Frontal cortex (tissue), 3 donors: ENCODE measurements at regions not wholly inside any gene's neighbourhood (a gene's known extent, or its start where the extent isn't known, plus 50 kb on each side); places are given as distances from the start of the nearest gene placed in this dataset.

ENCODE experiments used
- DNase-seq, 2 donors: peaks; one replicate each; pipeline ENCODE4 v3.0.0; 2012; ENCODE audit warnings: low spot score in 2 of 2
- FAIRE-seq: peaks from 2 replicates; lab custom pipeline; 2012; peaks lifted over from hg19 to GRCh38; lab: Jason Lieb, UNC
- donor health status: control.
- donor health status: control.
- donor health status: control.

- FAIRE-seq (no peak), DNase-seq (no peak)
These were observed 132.3 kb upstream of the UMPS start for GRCh38 chr3:124597979-124598378.

DNA sequence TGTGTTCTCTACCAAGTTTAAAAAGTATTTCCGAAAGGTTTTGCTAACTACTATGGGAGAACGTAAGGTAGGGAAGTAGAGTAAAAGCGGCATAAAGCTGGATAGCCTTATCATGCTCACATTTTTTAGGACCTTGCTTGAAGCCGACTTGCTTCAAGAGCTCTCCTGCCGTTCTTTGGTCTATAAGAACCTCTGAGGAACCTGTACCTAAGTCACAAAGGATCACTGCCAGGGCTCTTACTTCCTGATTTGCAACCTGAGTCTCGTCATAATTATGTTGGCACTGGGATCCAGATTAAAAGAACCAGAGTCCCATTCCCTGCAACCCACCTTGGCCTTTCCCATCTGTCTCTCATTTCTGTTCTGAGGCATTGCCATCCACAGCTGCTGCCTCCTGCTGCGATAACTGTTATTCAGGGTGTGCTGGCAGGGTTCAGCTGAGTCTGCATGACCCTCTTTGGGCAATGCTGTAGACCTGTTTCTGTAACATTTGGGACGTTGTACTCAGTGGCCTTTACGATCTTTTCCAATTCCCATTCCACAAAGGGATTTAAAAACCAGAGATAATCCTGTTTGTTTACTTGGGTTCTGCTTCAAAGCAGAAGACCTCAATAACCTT lies 131.0 kb upstream of the UMPS start:
- FAIRE-seq (no peak), DNase-seq (no peak)

DNA sequence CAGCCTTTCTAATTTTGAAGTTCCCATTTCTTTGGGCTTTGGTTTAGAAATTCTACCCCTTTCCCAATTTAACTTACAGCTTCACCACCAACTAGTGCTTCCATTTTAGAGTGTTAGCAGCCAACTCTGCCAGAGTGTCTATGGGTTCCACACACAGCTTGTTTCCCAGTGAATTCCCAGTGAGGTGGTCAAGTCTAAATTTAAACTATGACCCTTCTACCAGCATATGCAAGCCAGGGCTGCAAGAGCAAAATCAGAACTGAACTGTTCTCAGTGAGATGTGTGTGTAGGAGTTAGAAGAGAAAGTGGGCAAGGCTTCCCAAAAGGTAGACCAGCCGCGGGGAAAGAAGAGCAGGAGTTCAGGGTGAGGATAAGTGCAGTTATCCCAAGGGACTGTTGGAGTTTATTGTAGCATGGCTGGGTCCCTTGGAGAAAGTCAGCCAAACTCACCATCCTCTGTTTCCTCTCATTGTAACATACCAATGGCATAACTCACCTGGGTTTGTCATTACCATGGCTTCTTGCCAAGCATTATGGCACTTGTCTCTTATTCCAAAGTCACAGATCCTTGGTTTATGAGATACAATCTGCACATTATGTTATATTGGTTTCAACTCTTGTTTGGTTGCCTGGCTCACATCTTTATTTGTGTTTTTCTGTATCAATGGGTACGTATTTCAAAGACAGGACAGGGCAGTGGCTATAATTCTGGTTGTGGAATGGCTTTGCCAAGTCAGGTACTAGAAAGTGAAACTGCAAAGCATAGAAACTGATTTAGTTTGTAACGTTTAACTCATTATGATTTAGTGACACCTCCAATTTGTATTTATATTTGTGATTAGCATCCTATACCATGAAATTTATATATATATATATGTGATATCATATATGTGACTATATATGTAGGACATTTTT lies 130.2 kb upstream of the UMPS start:
- DNase-seq (no peak), FAIRE-seq (no peak)

DNA sequence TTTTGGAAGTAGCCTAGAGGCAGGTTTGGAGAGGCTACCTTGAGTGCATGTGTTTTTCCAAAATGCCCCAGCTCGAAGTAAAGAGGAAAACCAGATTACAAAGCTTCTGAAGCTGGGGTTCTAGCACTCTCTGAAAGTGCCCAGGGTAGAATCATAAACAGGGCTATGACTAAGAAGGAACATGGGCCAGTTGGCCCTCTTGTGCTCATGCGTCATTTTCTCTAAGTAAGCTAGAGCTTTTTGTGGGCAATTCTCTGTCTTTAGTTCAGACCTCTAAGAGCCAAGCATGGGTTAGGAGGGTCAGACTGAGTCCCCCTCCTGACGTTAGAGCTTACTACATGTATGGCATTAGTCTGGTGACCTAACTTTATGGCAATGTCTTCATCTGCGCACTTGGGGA lies 129.5 kb upstream of the UMPS start:
- DNase-seq, result no peak
- FAIRE-seq, result no peak

- FAIRE-seq, result no peak
- DNase-seq, result no peak
These were observed 129.1 kb upstream of the UMPS start for GRCh38 chr3:124601190-124601589.

- DNase-seq, result no peak
- FAIRE-seq, result no peak
These were observed 127.1 kb upstream of the UMPS start for GRCh38 chr3:124602980-124603627.

GRCh38 chr3:124605781-124606579 lies 124.3 kb upstream of the UMPS start:
- no peak for DNase-seq
- FAIRE-seq, result no peak

- DNase-seq (no peak), FAIRE-seq (no peak)
These were observed 123.1 kb upstream of the UMPS start for GRCh38 chr3:124607163-124607562.

DNA sequence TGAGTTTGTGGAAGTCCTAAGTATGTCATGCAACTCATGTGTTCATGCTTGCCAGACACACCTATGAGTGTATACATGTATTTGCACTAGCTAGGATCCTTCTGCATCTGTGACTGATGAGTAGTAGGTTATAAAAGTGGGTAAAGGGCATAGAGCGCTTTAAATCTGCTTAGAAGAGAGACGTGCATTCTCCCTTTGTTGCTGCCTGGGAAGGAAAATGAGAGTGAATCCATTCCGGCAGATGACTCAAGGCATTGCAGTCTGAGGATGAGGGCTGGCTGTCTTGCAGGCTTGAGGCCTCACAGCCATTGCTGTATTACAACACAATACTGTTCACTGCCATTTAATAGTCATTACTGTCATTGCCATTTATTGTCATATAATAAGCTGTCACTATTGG lies 120.8 kb upstream of the UMPS start:
- no peak for DNase-seq
- no peak for FAIRE-seq

DNA sequence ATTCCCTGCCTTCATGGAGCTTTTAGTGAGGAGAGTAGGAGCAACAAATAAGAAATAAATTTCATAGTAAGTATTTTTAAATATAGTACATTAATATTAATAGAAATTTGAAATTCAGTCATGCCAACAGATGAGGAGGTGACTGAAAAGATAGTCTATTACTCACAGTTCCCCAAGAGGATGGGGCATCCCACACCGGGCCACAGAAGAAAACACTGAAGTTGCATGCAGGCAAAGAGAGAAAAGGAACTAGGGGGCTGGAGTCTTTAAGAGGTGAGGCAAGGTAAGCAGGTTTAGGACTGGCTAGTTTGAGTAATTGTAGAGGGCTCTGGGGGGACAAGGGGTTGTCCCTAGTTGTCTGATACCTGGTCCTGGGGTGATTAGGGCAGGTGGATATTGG lies 120.1 kb upstream of the UMPS start:
- FAIRE-seq (no peak), DNase-seq (no peak)

DNA sequence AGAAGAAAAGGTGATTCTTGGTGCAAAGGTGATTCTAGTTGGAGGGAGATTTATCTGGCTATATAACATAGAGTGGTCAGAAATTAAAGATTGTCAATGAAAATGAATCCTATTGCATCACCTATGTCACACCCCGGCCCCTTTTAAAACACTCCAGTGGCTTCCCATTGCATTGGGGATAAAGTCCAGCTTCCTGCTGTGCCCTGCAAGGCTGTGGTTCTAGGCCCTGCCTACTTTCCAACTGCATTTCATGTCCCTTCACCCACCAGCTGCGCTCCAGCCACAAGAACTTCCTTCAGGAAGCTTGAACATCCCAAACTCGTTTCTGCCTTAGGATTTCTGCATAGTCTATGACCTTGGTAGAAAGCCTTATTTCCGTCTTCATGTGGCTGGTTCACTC lies 118.7 kb upstream of the UMPS start:
- no peak for DNase-seq
- no peak for FAIRE-seq

GRCh38 chr3:124615896-124616543 lies 114.2 kb upstream of the UMPS start:
- DNase-seq (no peak), FAIRE-seq (no peak)

GRCh38 chr3:124617177-124617576 lies 113.1 kb upstream of the UMPS start:
- DNase-seq (no peak), FAIRE-seq (no peak)

DNA sequence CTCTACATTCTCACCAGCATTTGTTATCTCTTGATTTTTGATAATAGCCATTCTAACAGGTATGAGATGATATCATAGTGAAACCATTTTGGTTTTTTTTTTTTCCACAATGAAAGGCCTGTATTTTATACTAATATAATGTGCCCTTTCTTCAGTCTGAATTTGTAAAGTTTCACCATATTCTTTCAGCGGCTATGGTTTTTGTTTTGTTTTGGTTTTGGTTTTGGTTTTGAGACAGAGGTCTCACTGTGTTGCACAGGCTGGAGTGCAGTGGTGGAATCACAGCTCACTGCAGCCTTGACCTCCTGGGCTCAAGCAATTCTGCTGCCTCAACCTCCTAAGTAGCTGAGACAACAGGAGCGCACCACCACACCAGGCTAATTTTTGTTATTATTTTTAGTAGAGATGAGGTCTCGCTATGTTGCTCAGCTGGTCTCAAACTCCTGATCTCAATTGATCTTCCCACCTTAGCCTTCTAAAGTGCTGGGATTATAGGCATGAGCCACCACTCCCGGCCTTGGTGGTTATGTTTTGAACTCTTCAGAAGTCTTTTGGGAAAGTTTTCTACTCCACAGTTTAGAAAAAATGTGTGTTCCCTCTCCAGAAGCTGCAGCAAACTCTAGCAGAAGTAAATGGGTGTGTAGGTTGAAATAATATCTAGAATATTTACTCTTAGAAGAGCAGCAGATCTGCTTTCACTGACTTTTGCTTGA lies 110.2 kb upstream of the UMPS start:
- FAIRE-seq, result no peak
- no peak for DNase-seq

GRCh38 chr3:124620600-124621063 lies 109.6 kb upstream of the UMPS start:
- no peak for FAIRE-seq
- no peak for DNase-seq

GRCh38 chr3:124621498-124621897 lies 108.8 kb upstream of the UMPS start:
- DNase-seq, result no peak
- no peak for FAIRE-seq

- no peak for DNase-seq
- no peak for FAIRE-seq
These were observed 105.2 kb upstream of the UMPS start for GRCh38 chr3:124625074-124625473.

DNA sequence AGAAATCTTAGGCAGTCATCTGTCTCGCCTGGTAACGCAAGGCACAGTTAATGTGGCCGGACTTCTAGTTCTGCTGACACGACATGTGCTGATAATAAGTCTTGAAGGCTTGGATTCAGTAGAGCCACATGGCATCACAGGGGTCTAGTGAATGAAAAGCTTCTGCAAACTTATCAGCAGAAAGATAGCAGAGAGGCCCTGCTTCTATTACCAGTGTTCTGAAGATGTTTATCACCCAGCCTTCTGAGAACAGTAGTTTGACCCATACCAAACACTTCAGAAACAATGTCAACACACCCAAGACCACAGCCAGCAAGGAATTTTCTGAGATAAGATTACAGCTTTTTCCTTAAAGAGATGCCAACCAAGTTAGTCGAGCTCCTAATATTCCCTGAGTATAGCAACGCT lies 102.7 kb upstream of the UMPS start:
- FAIRE-seq, result no peak
- DNase-seq, result no peak

DNA sequence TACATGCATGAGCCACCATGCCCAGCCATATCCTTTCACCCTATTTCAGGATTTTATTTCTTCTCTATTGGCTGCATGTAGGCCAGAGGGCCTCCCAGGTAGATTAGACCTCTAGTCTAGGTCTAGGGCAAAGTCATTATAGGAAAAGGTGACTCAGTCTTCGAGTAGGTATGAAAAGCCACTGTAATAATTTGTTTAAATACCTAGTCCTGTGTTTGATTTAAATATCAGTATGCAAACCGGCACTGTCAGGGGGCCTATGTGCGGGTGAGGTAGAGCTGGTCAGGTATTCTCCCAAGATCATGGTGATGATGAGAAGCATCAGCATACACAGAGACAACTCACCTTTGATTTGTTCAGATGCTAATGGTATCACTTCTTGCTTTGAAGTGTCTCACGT lies 101.4 kb upstream of the UMPS start:
- no peak for DNase-seq
- no peak for FAIRE-seq
